ENCODE measurements at regions not wholly inside any gene's neighbourhood (a gene's known extent, or its start where the extent isn't known, plus 50 kb on each side); places are given as distances from the start of the nearest gene placed in this dataset.

DNA sequence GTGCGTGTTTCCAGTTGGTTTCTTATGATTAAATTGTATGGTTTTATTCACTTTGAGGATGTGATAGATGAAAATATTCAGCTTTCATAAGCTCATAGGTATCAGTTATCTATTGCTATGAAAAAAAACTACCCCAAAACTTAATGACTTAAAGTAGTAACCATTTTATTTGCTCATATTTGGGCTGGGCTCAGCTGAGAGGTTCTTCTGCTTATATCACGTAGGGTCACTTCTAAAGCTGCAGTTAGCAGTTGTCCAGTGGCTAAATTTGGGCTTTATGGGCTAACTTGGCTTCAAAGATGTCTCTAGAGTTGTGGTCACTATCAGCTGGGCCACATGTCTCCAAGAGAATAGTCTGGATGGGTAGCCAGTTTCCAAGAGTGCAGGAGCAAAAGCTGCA, 206.4 kb upstream of the LYPLAL1 start:
- H3K36me3 ChIP-seq (ENCODE audit: control insufficient read depth, insufficient read depth, low read length), result no peaks in the 10 kb centered on the region
- ATAC-seq (ENCODE audit: low read depth in 2 of 2) (no peak), DNase-seq (no peak)
- Mint-ChIP-seq H3K27me3 (no peaks in the 10 kb centered on the region), H3K27ac (no peak overlapping the region), H3K9me3 (peaks cover 0 to 8% (median 3%) of the 10 kb centered on the region in 7 donors), H3K4me1 (no peaks in the 10 kb centered on the region), H3K4me3 (no peak overlapping the region), H3K36me3 (no peaks in the 10 kb centered on the region)
- H3K4me3 ChIP-seq (ENCODE audit: low read depth, low read length), result no peak overlapping the region
- no peak overlapping the region for H3K27ac ChIP-seq (ENCODE audit: insufficient read depth, low read length, poor library complexity, severe bottlenecking)
- H3K4me1 ChIP-seq (ENCODE audit: control insufficient read depth, insufficient read depth, low read length, poor library complexity, severe bottlenecking), result no peaks in the 10 kb centered on the region
- no peaks in the 10 kb centered on the region for H3K27me3 ChIP-seq (ENCODE audit: control insufficient read depth, insufficient read depth, low read length)
- H3K9me3 ChIP-seq (ENCODE audit: control insufficient read depth in 2 of 2, low read length in 2 of 2), result no peaks in the 10 kb centered on the region

GRCh38 chr1:218967836-218968235, 205.8 kb upstream of the LYPLAL1 start:
- H3K9me3 ChIP-seq (ENCODE audit: control insufficient read depth in 2 of 2, low read length in 2 of 2), result no peaks in the 10 kb centered on the region
- no peak for DNase-seq
- no peaks in the 10 kb centered on the region for H3K36me3 Mint-ChIP-seq
- H3K27me3 Mint-ChIP-seq, result no peaks in the 10 kb centered on the region
- H3K27ac Mint-ChIP-seq, result no peak overlapping the region
- H3K9me3 Mint-ChIP-seq, result peaks cover 0 to 9% (median 4%) of the 10 kb centered on the region in 7 donors
- no peaks in the 10 kb centered on the region for H3K4me1 ChIP-seq (ENCODE audit: control insufficient read depth, insufficient read depth, low read length, poor library complexity, severe bottlenecking)
- no peak overlapping the region for H3K4me3 Mint-ChIP-seq
- H3K4me1 Mint-ChIP-seq, result no peaks in the 10 kb centered on the region
- H3K27me3 ChIP-seq (ENCODE audit: control insufficient read depth, insufficient read depth, low read length), result no peaks in the 10 kb centered on the region
- H3K27ac ChIP-seq (ENCODE audit: insufficient read depth, low read length, poor library complexity, severe bottlenecking), result no peak overlapping the region
- no peaks in the 10 kb centered on the region for H3K36me3 ChIP-seq (ENCODE audit: control insufficient read depth, insufficient read depth, low read length)
- no peak for ATAC-seq (ENCODE audit: low read depth in 2 of 2)
- no peak overlapping the region for H3K4me3 ChIP-seq (ENCODE audit: low read depth, low read length)

- no peaks in the 10 kb centered on the region for H3K9me3 ChIP-seq (ENCODE audit: control insufficient read depth in 2 of 2, low read length in 2 of 2)
- H3K4me3 ChIP-seq (ENCODE audit: low read depth, low read length), result no peak overlapping the region
- H3K27me3 Mint-ChIP-seq, result no peaks in the 10 kb centered on the region
- DNase-seq (no peak), ATAC-seq (ENCODE audit: low read depth in 2 of 2) (no peak)
- no peak overlapping the region for H3K4me3 Mint-ChIP-seq
- H3K36me3 Mint-ChIP-seq, result no peaks in the 10 kb centered on the region
- H3K9me3 Mint-ChIP-seq, result peaks cover 2 to 9% (median 5%) of the 10 kb centered on the region in 7 donors
- H3K4me1 Mint-ChIP-seq, result no peaks in the 10 kb centered on the region
- no peak overlapping the region for H3K27ac ChIP-seq (ENCODE audit: insufficient read depth, low read length, poor library complexity, severe bottlenecking)
- H3K27me3 ChIP-seq (ENCODE audit: control insufficient read depth, insufficient read depth, low read length), result no peaks in the 10 kb centered on the region
- H3K27ac Mint-ChIP-seq, result no peak overlapping the region
- H3K36me3 ChIP-seq (ENCODE audit: control insufficient read depth, insufficient read depth, low read length), result no peaks in the 10 kb centered on the region
- no peaks in the 10 kb centered on the region for H3K4me1 ChIP-seq (ENCODE audit: control insufficient read depth, insufficient read depth, low read length, poor library complexity, severe bottlenecking)
Measured at GRCh38 chr1:218969006-218969405, 204.7 kb upstream of the LYPLAL1 start.

GRCh38 chr1:218970397-218970990, 203.2 kb upstream of the LYPLAL1 start:
- no peaks in the 10 kb centered on the region for H3K27me3 ChIP-seq (ENCODE audit: control insufficient read depth, insufficient read depth, low read length)
- H3K36me3 ChIP-seq (ENCODE audit: control insufficient read depth, insufficient read depth, low read length), result no peaks in the 10 kb centered on the region
- no peaks in the 10 kb centered on the region for H3K9me3 ChIP-seq (ENCODE audit: control insufficient read depth in 2 of 2, low read length in 2 of 2)
- no peaks in the 10 kb centered on the region for H3K36me3 Mint-ChIP-seq
- H3K4me1 Mint-ChIP-seq, result no peaks in the 10 kb centered on the region
- no peaks in the 10 kb centered on the region for H3K4me1 ChIP-seq (ENCODE audit: control insufficient read depth, insufficient read depth, low read length, poor library complexity, severe bottlenecking)
- no peak overlapping the region for H3K4me3 ChIP-seq (ENCODE audit: low read depth, low read length)
- H3K9me3 Mint-ChIP-seq, result peaks cover 2 to 12% (median 5%) of the 10 kb centered on the region in 7 donors
- no peak overlapping the region for H3K4me3 Mint-ChIP-seq
- no peak overlapping the region for H3K27ac ChIP-seq (ENCODE audit: insufficient read depth, low read length, poor library complexity, severe bottlenecking)
- DNase-seq, result no peak
- H3K27ac Mint-ChIP-seq, result no peak overlapping the region
- no peak for ATAC-seq (ENCODE audit: low read depth in 2 of 2)
- no peaks in the 10 kb centered on the region for H3K27me3 Mint-ChIP-seq

DNA sequence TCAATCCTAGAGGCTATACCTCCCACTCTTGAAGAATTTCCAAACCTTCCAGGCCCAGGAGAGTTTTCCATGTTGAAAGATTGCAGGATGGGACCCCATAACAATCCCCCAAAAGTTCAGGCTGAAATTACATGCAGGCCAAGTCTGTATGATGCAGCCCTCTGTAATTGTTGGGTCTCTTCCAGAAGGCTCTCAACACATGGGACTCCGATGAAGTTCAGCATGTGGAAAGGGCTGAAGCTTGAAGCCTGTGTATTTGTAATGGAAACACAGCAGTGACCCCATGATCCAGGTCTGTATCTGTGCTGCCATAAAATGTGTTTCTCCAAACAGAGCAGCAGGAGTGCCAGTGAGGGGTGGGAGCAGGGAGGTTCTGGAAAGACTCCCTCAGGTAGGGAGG, 202.5 kb upstream of the LYPLAL1 start:
- Mint-ChIP-seq H3K4me3 (no peak overlapping the region), H3K27ac (no peak overlapping the region), H3K9me3 (peaks cover under 1 to 9% (median 5%) of the 10 kb centered on the region in 7 donors), H3K27me3 (no peaks in the 10 kb centered on the region), H3K4me1 (no peaks in the 10 kb centered on the region), H3K36me3 (no peaks in the 10 kb centered on the region)
- ATAC-seq (ENCODE audit: low read depth in 2 of 2) (no peak), DNase-seq (no peak)
- Histone ChIP-seq H3K27ac (ENCODE audit: insufficient read depth, low read length, poor library complexity, severe bottlenecking) (no peak overlapping the region), H3K27me3 (ENCODE audit: control insufficient read depth, insufficient read depth, low read length) (no peaks in the 10 kb centered on the region), H3K9me3 (ENCODE audit: control insufficient read depth in 2 of 2, low read length in 2 of 2) (no peaks in the 10 kb centered on the region), H3K4me3 (ENCODE audit: low read depth, low read length) (no peak overlapping the region), H3K36me3 (ENCODE audit: control insufficient read depth, insufficient read depth, low read length) (no peaks in the 10 kb centered on the region), H3K4me1 (ENCODE audit: control insufficient read depth, insufficient read depth, low read length, poor library complexity, severe bottlenecking) (no peaks in the 10 kb centered on the region)

DNA sequence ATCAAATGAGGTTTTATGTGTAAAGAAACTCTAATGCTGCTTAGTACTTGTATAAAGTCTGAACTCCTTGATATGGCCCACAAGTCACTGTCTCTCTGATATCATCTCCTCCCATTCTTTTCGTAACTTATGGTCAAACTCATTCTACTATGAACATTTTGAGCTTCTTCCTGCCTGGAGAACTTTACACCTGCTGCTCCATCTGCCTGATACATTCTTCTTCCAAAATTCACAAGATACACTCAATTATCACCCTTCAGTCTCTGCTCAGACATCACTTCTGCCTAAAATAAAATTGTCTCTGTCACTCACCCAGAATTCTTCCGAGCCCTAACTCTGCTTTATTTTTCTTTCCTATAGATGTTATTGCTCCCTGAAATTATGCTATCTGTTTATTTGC, 192.8 kb upstream of the LYPLAL1 start:
- Mint-ChIP-seq H3K9me3 (peaks cover 2 to 15% (median 4%) of the 10 kb centered on the region in 7 donors), H3K27ac (no peak overlapping the region), H3K4me1 (peaks cover 0 to 5% (median 0%) of the 10 kb centered on the region in 4 donors), H3K36me3 (no peaks in the 10 kb centered on the region), H3K27me3 (no peaks in the 10 kb centered on the region), H3K4me3 (no peak overlapping the region)
- Histone ChIP-seq H3K27me3 (ENCODE audit: control insufficient read depth, insufficient read depth, low read length) (no peaks in the 10 kb centered on the region), H3K4me1 (ENCODE audit: control insufficient read depth, insufficient read depth, low read length, poor library complexity, severe bottlenecking) (no peaks in the 10 kb centered on the region), H3K4me3 (ENCODE audit: low read depth, low read length) (no peak overlapping the region), H3K36me3 (ENCODE audit: control insufficient read depth, insufficient read depth, low read length) (no peaks in the 10 kb centered on the region), H3K27ac (ENCODE audit: insufficient read depth, low read length, poor library complexity, severe bottlenecking) (no peak overlapping the region), H3K9me3 (ENCODE audit: control insufficient read depth in 2 of 2, low read length in 2 of 2) (no peaks in the 10 kb centered on the region)
- no peak for ATAC-seq (ENCODE audit: low read depth in 2 of 2)
- DNase-seq, result no peak

DNA sequence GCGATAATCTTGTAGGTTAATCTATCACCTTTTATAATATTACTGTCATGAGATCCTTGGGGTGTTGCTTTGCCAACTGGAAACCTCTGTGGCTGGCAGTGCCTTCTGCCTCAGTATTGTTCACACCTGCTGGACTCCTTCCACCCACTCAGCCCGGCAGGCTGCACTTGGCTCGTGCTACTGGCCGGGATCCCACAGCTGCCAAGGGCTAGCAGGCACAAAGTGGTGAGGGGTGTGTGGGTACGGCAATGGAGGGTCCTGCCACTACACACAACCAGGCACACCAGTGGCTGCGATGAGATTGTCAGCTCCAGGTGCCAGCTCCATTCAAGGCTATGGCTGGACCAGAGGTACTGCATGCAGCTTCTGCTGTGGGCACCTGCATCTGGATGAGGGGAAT, 191.2 kb upstream of the LYPLAL1 start:
- no peak overlapping the region for H3K4me3 Mint-ChIP-seq
- peaks cover 1 to 15% (median 4%) of the 10 kb centered on the region in 7 donors for H3K9me3 Mint-ChIP-seq

DNA sequence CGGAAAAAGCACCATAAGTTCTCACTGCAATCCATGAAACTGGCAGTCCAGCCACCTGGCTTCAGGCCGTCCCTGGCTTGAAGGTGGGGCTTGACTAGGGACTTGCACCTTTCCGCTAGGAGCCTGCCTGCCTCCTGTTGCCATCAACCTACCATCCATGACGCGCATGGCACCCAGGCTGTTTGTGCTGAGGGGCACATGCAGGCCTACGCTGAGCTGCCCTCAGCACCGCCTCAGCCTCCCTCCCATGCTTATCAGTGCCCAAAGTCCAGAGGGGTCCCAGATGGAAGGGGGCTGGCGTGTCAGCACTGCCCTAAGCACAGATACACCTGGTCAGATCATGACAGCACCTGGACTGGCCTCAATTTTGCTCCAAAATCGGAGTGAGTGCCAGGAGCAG, 190.2 kb upstream of the LYPLAL1 start:
- no peak for DNase-seq
- no peak overlapping the region for H3K27ac Mint-ChIP-seq
- no peaks in the 10 kb centered on the region for H3K27me3 Mint-ChIP-seq
- H3K27ac ChIP-seq (ENCODE audit: insufficient read depth, low read length, poor library complexity, severe bottlenecking), result no peak overlapping the region
- no peak for ATAC-seq (ENCODE audit: low read depth in 2 of 2)
- H3K4me1 ChIP-seq (ENCODE audit: control insufficient read depth, insufficient read depth, low read length, poor library complexity, severe bottlenecking), result no peaks in the 10 kb centered on the region
- H3K9me3 Mint-ChIP-seq, result peaks cover 1 to 15% (median 4%) of the 10 kb centered on the region in 7 donors
- no peak overlapping the region for H3K4me3 ChIP-seq (ENCODE audit: low read depth, low read length)
- H3K4me1 Mint-ChIP-seq, result peaks cover 0 to 5% (median 0%) of the 10 kb centered on the region in 4 donors
- H3K4me3 Mint-ChIP-seq, result no peak overlapping the region
- no peaks in the 10 kb centered on the region for H3K36me3 ChIP-seq (ENCODE audit: control insufficient read depth, insufficient read depth, low read length)
- no peaks in the 10 kb centered on the region for H3K27me3 ChIP-seq (ENCODE audit: control insufficient read depth, insufficient read depth, low read length)
- H3K36me3 Mint-ChIP-seq, result no peaks in the 10 kb centered on the region
- no peaks in the 10 kb centered on the region for H3K9me3 ChIP-seq (ENCODE audit: control insufficient read depth in 2 of 2, low read length in 2 of 2)

More for the DNA sequence above, 191.2 kb upstream of the LYPLAL1 start:
- Mint-ChIP-seq H3K36me3 (no peaks in the 10 kb centered on the region), H3K27ac (no peak overlapping the region), H3K4me1 (peaks cover 0 to 5% (median 0%) of the 10 kb centered on the region in 4 donors), H3K27me3 (no peaks in the 10 kb centered on the region)
- DNase-seq (no peak), ATAC-seq (ENCODE audit: low read depth in 2 of 2) (no peak)
- H3K9me3 ChIP-seq (ENCODE audit: control insufficient read depth in 2 of 2, low read length in 2 of 2), result no peaks in the 10 kb centered on the region
- no peaks in the 10 kb centered on the region for H3K4me1 ChIP-seq (ENCODE audit: control insufficient read depth, insufficient read depth, low read length, poor library complexity, severe bottlenecking)
- H3K36me3 ChIP-seq (ENCODE audit: control insufficient read depth, insufficient read depth, low read length), result no peaks in the 10 kb centered on the region
- no peaks in the 10 kb centered on the region for H3K27me3 ChIP-seq (ENCODE audit: control insufficient read depth, insufficient read depth, low read length)
- no peak overlapping the region for H3K4me3 ChIP-seq (ENCODE audit: low read depth, low read length)
- no peak overlapping the region for H3K27ac ChIP-seq (ENCODE audit: insufficient read depth, low read length, poor library complexity, severe bottlenecking)
